ENCODE measurements at regions not wholly inside any gene's neighbourhood (a gene's known extent, or its start where the extent isn't known, plus 50 kb on each side); places are given as distances from the start of the nearest gene placed in this dataset.

DNA sequence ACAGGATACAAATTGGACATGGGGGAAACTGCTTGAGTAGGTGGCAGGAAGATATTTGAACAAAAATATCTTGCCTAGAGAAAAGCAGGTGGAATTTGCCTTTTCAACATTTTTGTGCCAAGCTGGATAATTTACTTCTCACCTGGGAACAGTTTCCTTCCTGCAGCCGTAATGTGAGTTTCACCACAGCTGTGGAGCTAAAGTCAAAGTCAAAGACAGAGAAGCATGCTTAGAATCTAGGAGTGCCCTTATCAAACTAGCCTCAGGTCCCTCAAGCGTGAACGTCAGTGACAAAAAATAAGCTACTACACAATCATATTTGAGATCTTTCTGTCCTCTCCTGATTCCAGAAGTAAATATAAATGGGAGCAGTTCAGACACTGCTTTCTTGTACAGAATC lies 588.9 kb downstream of the MAT2B start:
- WGBS (ENCODE audit: insufficient coverage, low lambda C conversion rate), result no CpG with 5 or more reads among the region's 3 CpGs
- H3K27ac ChIP-seq (ENCODE audit: low read length), result no peak overlapping the region
- H3K4me3 ChIP-seq (ENCODE audit: low read length), result no peak overlapping the region
- DNase-seq, result no peak
- H3K9me3 ChIP-seq (ENCODE audit: control insufficient read depth, low read depth, low read length), result no peaks in the 10 kb centered on the region
- no peaks in the 10 kb centered on the region for H3K4me1 ChIP-seq (ENCODE audit: control insufficient read depth, insufficient read depth, low read length)
- no peaks in the 10 kb centered on the region for H3K36me3 ChIP-seq (ENCODE audit: control insufficient read depth, insufficient read depth, low read length)
- H3K27me3 ChIP-seq (ENCODE audit: control insufficient read depth, insufficient read depth, low read length), result no peaks in the 10 kb centered on the region

DNA sequence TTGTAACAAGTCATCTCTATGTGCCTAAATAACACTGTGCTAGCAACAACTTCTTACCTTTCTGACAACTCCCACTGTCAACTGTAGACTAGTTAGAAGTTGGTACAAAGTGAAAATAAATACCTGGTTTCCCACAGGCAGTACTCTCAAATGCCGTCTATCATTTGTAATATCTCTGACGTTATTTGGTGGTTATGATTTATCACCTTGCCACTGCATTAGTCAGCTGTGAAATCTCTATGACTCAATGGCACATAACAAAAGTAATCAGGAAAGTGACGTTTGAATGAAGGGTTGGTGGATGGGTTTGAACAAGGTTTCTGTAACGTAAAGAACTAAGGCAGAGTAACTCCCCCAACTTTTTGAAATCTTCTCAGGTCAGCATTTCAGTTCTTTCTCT lies 592.3 kb downstream of the MAT2B start:
- Histone ChIP-seq H3K27me3 (ENCODE audit: control insufficient read depth, insufficient read depth, low read length) (no peaks in the 10 kb centered on the region), H3K27ac (ENCODE audit: low read length) (no peak overlapping the region), H3K4me1 (ENCODE audit: control insufficient read depth, insufficient read depth, low read length) (no peaks in the 10 kb centered on the region), H3K4me3 (ENCODE audit: low read length) (no peak overlapping the region), H3K36me3 (ENCODE audit: control insufficient read depth, insufficient read depth, low read length) (no peaks in the 10 kb centered on the region), H3K9me3 (ENCODE audit: control insufficient read depth, low read depth, low read length) (no peaks in the 10 kb centered on the region)
- 75% methylated on average over 1 of the region's 4 CpGs for WGBS (ENCODE audit: insufficient coverage, low lambda C conversion rate)
- no peak for DNase-seq

GRCh38 chr5:164098531-164098930 lies 593.1 kb downstream of the MAT2B start:
- DNase-seq, result no peak
- H3K27me3 ChIP-seq (ENCODE audit: control insufficient read depth, insufficient read depth, low read length), result no peaks in the 10 kb centered on the region
- H3K4me3 ChIP-seq (ENCODE audit: low read length), result no peak overlapping the region
- H3K36me3 ChIP-seq (ENCODE audit: control insufficient read depth, insufficient read depth, low read length), result no peaks in the 10 kb centered on the region
- H3K27ac ChIP-seq (ENCODE audit: low read length), result no peak overlapping the region
- H3K9me3 ChIP-seq (ENCODE audit: control insufficient read depth, low read depth, low read length), result no peaks in the 10 kb centered on the region
- no peaks in the 10 kb centered on the region for H3K4me1 ChIP-seq (ENCODE audit: control insufficient read depth, insufficient read depth, low read length)
- 80% methylated on average over 1 of the region's 1 CpG for WGBS (ENCODE audit: insufficient coverage, low lambda C conversion rate)

GRCh38 chr5:164098979-164099378 lies 593.6 kb downstream of the MAT2B start:
- Histone ChIP-seq H3K9me3 (ENCODE audit: control insufficient read depth, low read depth, low read length) (no peaks in the 10 kb centered on the region), H3K36me3 (ENCODE audit: control insufficient read depth, insufficient read depth, low read length) (no peaks in the 10 kb centered on the region), H3K4me1 (ENCODE audit: control insufficient read depth, insufficient read depth, low read length) (no peaks in the 10 kb centered on the region), H3K4me3 (ENCODE audit: low read length) (no peak overlapping the region), H3K27ac (ENCODE audit: low read length) (no peak overlapping the region), H3K27me3 (ENCODE audit: control insufficient read depth, insufficient read depth, low read length) (no peaks in the 10 kb centered on the region)
- DNase-seq, result no peak
- 94% methylated on average over 5 of the region's 6 CpGs for WGBS (ENCODE audit: insufficient coverage, low lambda C conversion rate)

GRCh38 chr5:164115420-164115819 lies 610.0 kb downstream of the MAT2B start:
- Histone ChIP-seq H3K27me3 (ENCODE audit: control insufficient read depth, insufficient read depth, low read length) (no peaks in the 10 kb centered on the region), H3K9me3 (ENCODE audit: control insufficient read depth, low read depth, low read length) (no peaks in the 10 kb centered on the region), H3K4me1 (ENCODE audit: control insufficient read depth, insufficient read depth, low read length) (no peaks in the 10 kb centered on the region), H3K36me3 (ENCODE audit: control insufficient read depth, insufficient read depth, low read length) (no peaks in the 10 kb centered on the region), H3K27ac (ENCODE audit: low read length) (no peak overlapping the region), H3K4me3 (ENCODE audit: low read length) (no peak overlapping the region)
- DNase-seq, result no peak
- 94% methylated on average over 2 of the region's 2 CpGs for WGBS (ENCODE audit: insufficient coverage, low lambda C conversion rate)

DNA sequence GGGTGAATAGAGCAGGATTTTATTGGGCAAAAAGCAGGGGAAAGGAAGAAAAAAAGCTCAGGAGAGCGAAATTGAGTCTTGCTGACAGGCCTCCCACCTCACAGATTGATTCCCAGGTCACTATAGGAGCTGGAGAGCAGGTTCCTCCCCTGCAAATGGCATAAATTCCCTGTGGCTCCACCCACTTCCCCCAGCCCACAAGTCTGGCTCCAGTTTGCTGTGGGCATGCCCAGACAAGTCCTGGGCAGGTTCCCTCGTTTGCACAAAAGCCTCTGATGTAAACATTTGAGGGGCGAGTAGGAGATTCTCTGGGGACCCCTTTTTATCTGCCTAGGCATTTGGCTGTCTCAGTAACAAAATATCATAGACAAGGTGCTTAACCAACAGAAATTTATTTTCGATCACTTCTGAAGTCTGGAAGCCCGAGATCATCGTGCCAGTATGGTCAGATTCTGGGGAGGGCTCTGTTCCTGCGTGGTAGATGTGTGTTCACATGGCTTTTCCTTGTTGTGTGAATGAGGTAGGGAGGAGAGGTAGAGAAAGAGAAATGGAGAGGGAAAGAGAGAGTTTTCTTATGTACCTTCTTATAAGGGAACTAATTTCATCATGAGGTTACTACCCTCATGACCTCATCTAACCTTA lies 614.5 kb downstream of the MAT2B start:
- WGBS (ENCODE audit: insufficient coverage, low lambda C conversion rate), result 100% methylated on average over 1 of the region's 7 CpGs
- Histone ChIP-seq H3K36me3 (ENCODE audit: control insufficient read depth, insufficient read depth, low read length) (no peaks in the 10 kb centered on the region), H3K27ac (ENCODE audit: low read length) (no peak overlapping the region), H3K4me1 (ENCODE audit: control insufficient read depth, insufficient read depth, low read length) (no peaks in the 10 kb centered on the region), H3K27me3 (ENCODE audit: control insufficient read depth, insufficient read depth, low read length) (no peaks in the 10 kb centered on the region), H3K9me3 (ENCODE audit: control insufficient read depth, low read depth, low read length) (no peaks in the 10 kb centered on the region), H3K4me3 (ENCODE audit: low read length) (no peak overlapping the region)
- DNase-seq, result no peak

- no peak overlapping the region for H3K27ac ChIP-seq (ENCODE audit: low read length)
- H3K4me3 ChIP-seq (ENCODE audit: low read length), result no peak overlapping the region
These were observed 622.1 kb downstream of the MAT2B start for GRCh38 chr5:164127527-164127926.

GRCh38 chr5:164132358-164132757 lies 626.9 kb downstream of the MAT2B start:
- no peak overlapping the region for H3K4me3 ChIP-seq (ENCODE audit: low read length)
- H3K27me3 ChIP-seq (ENCODE audit: control insufficient read depth, insufficient read depth, low read length), result no peaks in the 10 kb centered on the region
- no CpG with 5 or more reads among the region's 2 CpGs for WGBS (ENCODE audit: insufficient coverage, low lambda C conversion rate)

More at GRCh38 chr5:164127527-164127926, 622.1 kb downstream of the MAT2B start:
- Histone ChIP-seq H3K4me1 (ENCODE audit: control insufficient read depth, insufficient read depth, low read length) (no peaks in the 10 kb centered on the region), H3K9me3 (ENCODE audit: control insufficient read depth, low read depth, low read length) (no peaks in the 10 kb centered on the region), H3K27me3 (ENCODE audit: control insufficient read depth, insufficient read depth, low read length) (no peaks in the 10 kb centered on the region), H3K36me3 (ENCODE audit: control insufficient read depth, insufficient read depth, low read length) (no peaks in the 10 kb centered on the region)
- 100% methylated on average over 2 of the region's 2 CpGs for WGBS (ENCODE audit: insufficient coverage, low lambda C conversion rate)
- no peak for DNase-seq

GRCh38 chr5:164137095-164137494 lies 631.7 kb downstream of the MAT2B start:
- H3K9me3 ChIP-seq (ENCODE audit: control insufficient read depth, low read depth, low read length), result no peaks in the 10 kb centered on the region
- no peak for DNase-seq
- no peaks in the 10 kb centered on the region for H3K27me3 ChIP-seq (ENCODE audit: control insufficient read depth, insufficient read depth, low read length)
- no peaks in the 10 kb centered on the region for H3K4me1 ChIP-seq (ENCODE audit: control insufficient read depth, insufficient read depth, low read length)
- WGBS (ENCODE audit: insufficient coverage, low lambda C conversion rate), result no CpG with 5 or more reads among the region's 8 CpGs
- H3K27ac ChIP-seq (ENCODE audit: low read length), result no peak overlapping the region
- H3K4me3 ChIP-seq (ENCODE audit: low read length), result no peak overlapping the region
- no peaks in the 10 kb centered on the region for H3K36me3 ChIP-seq (ENCODE audit: control insufficient read depth, insufficient read depth, low read length)

More at GRCh38 chr5:164132358-164132757, 626.9 kb downstream of the MAT2B start:
- DNase-seq, result no peak
- no peaks in the 10 kb centered on the region for H3K9me3 ChIP-seq (ENCODE audit: control insufficient read depth, low read depth, low read length)
- H3K27ac ChIP-seq (ENCODE audit: low read length), result no peak overlapping the region
- no peaks in the 10 kb centered on the region for H3K36me3 ChIP-seq (ENCODE audit: control insufficient read depth, insufficient read depth, low read length)
- H3K4me1 ChIP-seq (ENCODE audit: control insufficient read depth, insufficient read depth, low read length), result no peaks in the 10 kb centered on the region

- WGBS (ENCODE audit: insufficient coverage, low lambda C conversion rate), result 100% methylated on average over 1 of the region's 2 CpGs
- H3K4me1 ChIP-seq (ENCODE audit: control insufficient read depth, insufficient read depth, low read length), result no peaks in the 10 kb centered on the region
- no peaks in the 10 kb centered on the region for H3K36me3 ChIP-seq (ENCODE audit: control insufficient read depth, insufficient read depth, low read length)
- no peaks in the 10 kb centered on the region for H3K9me3 ChIP-seq (ENCODE audit: control insufficient read depth, low read depth, low read length)
- no peak overlapping the region for H3K27ac ChIP-seq (ENCODE audit: low read length)
- no peaks in the 10 kb centered on the region for H3K27me3 ChIP-seq (ENCODE audit: control insufficient read depth, insufficient read depth, low read length)
- no peak overlapping the region for H3K4me3 ChIP-seq (ENCODE audit: low read length)
- no peak for DNase-seq
These were observed 634.0 kb downstream of the MAT2B start for GRCh38 chr5:164139423-164139822.

DNA sequence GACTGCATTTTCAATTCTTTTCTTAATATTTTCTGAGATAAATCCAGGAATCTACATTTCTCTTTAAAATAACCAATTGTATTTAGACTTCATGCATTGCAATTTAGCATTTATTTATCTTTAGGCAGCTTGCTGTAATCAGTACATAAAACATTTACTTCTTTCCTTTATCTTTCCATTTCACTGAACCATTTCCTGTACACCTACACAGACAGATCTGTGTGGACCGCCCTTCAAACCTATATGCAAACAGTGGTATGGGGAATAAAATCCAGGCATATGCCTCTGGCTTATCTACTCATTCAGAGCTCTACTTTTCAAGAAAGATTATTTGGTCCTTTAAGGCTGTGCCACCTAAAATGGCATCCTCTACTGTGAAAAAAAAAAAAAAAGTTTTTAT lies 640.0 kb downstream of the MAT2B start:
- no CpG with 5 or more reads among the region's 1 CpG for WGBS (ENCODE audit: insufficient coverage, low lambda C conversion rate)
- Histone ChIP-seq H3K4me3 (ENCODE audit: low read length) (no peak overlapping the region), H3K27ac (ENCODE audit: low read length) (no peak overlapping the region), H3K27me3 (ENCODE audit: control insufficient read depth, insufficient read depth, low read length) (no peaks in the 10 kb centered on the region), H3K36me3 (ENCODE audit: control insufficient read depth, insufficient read depth, low read length) (no peaks in the 10 kb centered on the region), H3K4me1 (ENCODE audit: control insufficient read depth, insufficient read depth, low read length) (no peaks in the 10 kb centered on the region), H3K9me3 (ENCODE audit: control insufficient read depth, low read depth, low read length) (no peaks in the 10 kb centered on the region)
- DNase-seq, result no peak
